Mesenchymal stem cell (in vitro differentiated cells and primary cell): ENCODE measurements at regions not wholly inside any gene's neighbourhood (a gene's known extent, or its start where the extent isn't known, plus 50 kb on each side); places are given as distances from the start of the nearest gene placed in this dataset.
A peak's percentile ranks its signal among the peaks of the same experiment; 100 is the strongest.

Experiments used
- DNase-seq: peaks from one replicate; pipeline ENCODE4 v3.0.0-alpha.2; 2013
- H2AFZ ChIP-seq: one replicate; pipeline ENCODE4 v1.6.1; 2013; ENCODE audit warnings: low read depth, mild to moderate bottlenecking, control low read depth, inconsistent platforms, low read length, moderate library complexity
- H2AK5ac ChIP-seq: 2 replicates; pipeline ENCODE4 v1.6.1; 2013; ENCODE audit warnings: low read length, moderate library complexity, mild to moderate bottlenecking, inconsistent platforms; ENCODE audit not compliant: severe bottlenecking
- H2BK120ac ChIP-seq: one replicate; pipeline ENCODE4 v1.6.1; 2013; ENCODE audit warnings: low read depth, mild to moderate bottlenecking, inconsistent platforms, low read length, moderate library complexity
- H2BK12ac ChIP-seq, 2 experiments: one replicate each; pipeline ENCODE4 v1.6.1; 2013; ENCODE audit warnings: inconsistent platforms in 2 of 2, low read length in 2 of 2, mild to moderate bottlenecking in 2 of 2, moderate library complexity in 2 of 2, control low read depth in 1 of 2
- H2BK15ac ChIP-seq: one replicate; pipeline ENCODE4 v1.6.1; 2013; ENCODE audit warnings: mild to moderate bottlenecking, low read depth, inconsistent platforms; ENCODE audit not compliant: poor library complexity, severe bottlenecking
- H2BK5ac ChIP-seq: 2 replicates; pipeline ENCODE4 v1.6.1; 2013; ENCODE audit warnings: low read depth, mild to moderate bottlenecking, low read length, control low read depth, inconsistent platforms; ENCODE audit not compliant: poor library complexity, severe bottlenecking
- H3K14ac ChIP-seq, 2 experiments: one replicate each; pipeline ENCODE4 v1.6.1; 2013; ENCODE audit warnings: inconsistent platforms in 2 of 2, low read length in 2 of 2, control low read depth in 1 of 2, mild to moderate bottlenecking in 1 of 2, moderate library complexity in 1 of 2
- H3K18ac ChIP-seq, 2 experiments: one replicate each; pipeline ENCODE4 v1.6.1; 2013; ENCODE audit warnings: inconsistent platforms in 2 of 2, low read length in 2 of 2, control low read depth in 1 of 2, low read depth in 1 of 2, mild to moderate bottlenecking in 1 of 2
- H3K23ac ChIP-seq, 2 experiments: one replicate each; pipeline ENCODE4 v1.6.1; 2013; ENCODE audit warnings: inconsistent platforms in 2 of 2, low read length in 2 of 2, mild to moderate bottlenecking in 2 of 2, moderate library complexity in 2 of 2, control low read depth in 1 of 2
- H3K27ac ChIP-seq: 2 replicates; pipeline ENCODE4 v1.5.1; 2013; ENCODE audit warnings: mild to moderate bottlenecking, moderate library complexity, low read length, control low read depth, inconsistent platforms; ENCODE audit not compliant: poor library complexity, severe bottlenecking
- H3K27me3 ChIP-seq, 2 experiments: 2 replicates each; pipeline versions ENCODE4 v1.6.1 to v1.7.0; 2013; ENCODE audit warnings: low read length in 2 of 2, mild to moderate bottlenecking in 2 of 2, moderate library complexity in 2 of 2, control low read depth in 1 of 2, inconsistent platforms in 1 of 2; ENCODE audit not compliant: control insufficient read depth in 1 of 2, insufficient read depth in 1 of 2
- H3K36me3 ChIP-seq, 2 experiments: 2 replicates each; pipeline versions ENCODE4 v1.6.1 to v1.7.0; 2013; ENCODE audit warnings: low read length in 2 of 2, control low read depth in 1 of 2, inconsistent platforms in 1 of 2, low read depth in 1 of 2, mild to moderate bottlenecking in 1 of 2; ENCODE audit not compliant: insufficient read depth in 2 of 2, control insufficient read depth in 1 of 2
- H3K4ac ChIP-seq, 2 experiments: one replicate each; pipeline ENCODE4 v1.6.1; 2013; ENCODE audit warnings: inconsistent platforms in 2 of 2, low read length in 2 of 2, mild to moderate bottlenecking in 2 of 2, moderate library complexity in 2 of 2, control low read depth in 1 of 2, low read depth in 1 of 2
- H3K4me1 ChIP-seq: 2 replicates; pipeline ENCODE4 v1.6.1; 2013; ENCODE audit warnings: low read depth, low read length, control low read depth; ENCODE audit not compliant: control insufficient read depth, insufficient read depth
- H3K4me2 ChIP-seq: 2 replicates; pipeline ENCODE4 v1.6.1; 2013; ENCODE audit warnings: low read length, mild to moderate bottlenecking, inconsistent platforms; ENCODE audit not compliant: poor library complexity, severe bottlenecking
- H3K4me3 ChIP-seq, 2 experiments: 2 replicates each; pipeline versions ENCODE4 v1.5.1 to v1.7.0; 2013; ENCODE audit warnings: low read length in 2 of 2, mild to moderate bottlenecking in 2 of 2, control low read depth in 1 of 2, low read depth in 1 of 2; ENCODE audit not compliant: insufficient read depth in 1 of 2
- H3K79me1 ChIP-seq: replicated peaks from 2 replicates; pipeline ENCODE4 v1.6.1; 2013; ENCODE audit warnings: mild to moderate bottlenecking, control low read depth, low read length, inconsistent platforms; ENCODE audit not compliant: poor library complexity, severe bottlenecking
- H3K9ac ChIP-seq: 2 replicates; pipeline ENCODE4 v1.7.0; 2013; ENCODE audit warnings: mild to moderate bottlenecking, low read length, moderate library complexity
- H3K9me3 ChIP-seq: 2 replicates; pipeline ENCODE4 v1.7.0; 2013; ENCODE audit warnings: mild to moderate bottlenecking, low read length; ENCODE audit not compliant: control insufficient read depth
- H4K8ac ChIP-seq: one replicate; pipeline ENCODE4 v1.6.1; 2013; ENCODE audit warnings: inconsistent platforms, mild to moderate bottlenecking, low read length, moderate library complexity
- H4K91ac ChIP-seq: one replicate; pipeline ENCODE4 v1.6.1; 2013; ENCODE audit warnings: mild to moderate bottlenecking, low read length, inconsistent platforms
- WGBS: methylation state at CpG from one replicate; pipeline ENCODE4 v1.1.7; 2013; ENCODE audit warnings: mixed read lengths; 5-methylcytosine and 5-hydroxymethylcytosine counted together

DNA sequence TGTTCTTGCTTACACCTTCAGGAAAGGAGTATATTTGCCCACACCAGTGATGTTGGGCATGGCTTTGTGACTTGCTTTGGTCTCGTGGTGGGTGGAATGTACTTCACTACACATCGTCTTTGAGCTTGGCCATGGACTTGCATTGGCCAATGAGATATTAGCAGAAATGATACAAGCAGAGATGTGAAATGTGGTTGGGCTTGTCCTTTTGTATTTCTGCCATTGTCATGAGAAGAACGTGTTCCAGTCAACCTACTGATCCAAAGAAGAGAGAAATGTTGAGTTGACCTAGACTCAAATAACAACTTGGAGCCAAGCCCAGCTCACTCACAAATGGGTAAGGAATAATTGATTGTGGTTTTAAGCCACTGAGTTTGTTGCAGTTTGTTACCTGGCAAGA is 138.4 kb upstream of the ARX start:
- Histone ChIP-seq H2BK120ac (no peak overlapping the region), H3K23ac (no peak overlapping the region), H2BK15ac (no peak overlapping the region), H4K8ac (no peak overlapping the region), H3K27me3 (peaks cover 0 to 8% of the 10 kb centered on the region in 2 experiments), H3K4me2 (no peak overlapping the region), H3K4me3 (no peak overlapping the region), H3K4ac (no peak overlapping the region), H2AFZ (no peak overlapping the region), H2BK12ac (no peak overlapping the region), H3K27ac (no peak overlapping the region), H3K9me3 (no peaks in the 10 kb centered on the region), H4K91ac (no peak overlapping the region), H3K36me3 (no peaks in the 10 kb centered on the region), H2BK5ac (no peak overlapping the region), H3K4me1 (no peaks in the 10 kb centered on the region), H2AK5ac (no peak overlapping the region), H3K79me1 (no peaks in the 10 kb centered on the region), H3K18ac (no peak overlapping the region), H3K9ac (no peak overlapping the region), H3K14ac (no peak overlapping the region)
- 81% methylated on average over 3 of the region's 3 CpGs for WGBS
- DNase-seq: no peak

DNA sequence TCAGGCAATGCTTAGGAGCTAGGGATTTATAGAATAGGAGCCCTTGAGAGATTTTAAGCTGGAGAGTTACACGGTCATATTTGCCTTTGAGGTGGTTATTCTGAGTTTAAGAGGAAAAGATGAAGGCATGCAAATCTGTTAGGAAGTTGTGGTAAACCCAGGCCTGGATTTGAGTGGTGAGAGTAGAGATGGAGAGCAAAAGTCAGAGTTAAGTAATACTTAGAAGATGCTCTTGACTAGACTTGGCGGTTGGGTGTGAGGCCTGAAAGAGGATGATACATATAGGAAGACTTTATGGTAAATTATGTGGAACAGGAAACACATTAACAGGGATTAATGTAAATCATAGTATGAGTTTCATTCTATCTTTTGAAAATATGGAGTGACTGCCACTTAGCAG is 136.0 kb upstream of the ARX start:
- H2BK12ac ChIP-seq: no peak overlapping the region

GRCh38 chrX:25144043-25144940 is 128.5 kb upstream of the ARX start:
- Histone ChIP-seq H3K4me3 (no peak overlapping the region), H3K27me3 (peaks cover 4 to 27% of the 10 kb centered on the region in 2 experiments), H3K18ac (no peak overlapping the region), H3K36me3 (no peaks in the 10 kb centered on the region), H4K8ac (no peak overlapping the region), H2BK5ac (no peak overlapping the region), H2BK15ac (no peak overlapping the region), H4K91ac (no peak overlapping the region), H3K9me3 (no peaks in the 10 kb centered on the region), H3K4me2 (no peak overlapping the region), H3K4me1 (no peaks in the 10 kb centered on the region), H2AFZ (no peak overlapping the region), H3K14ac (no peak overlapping the region), H3K27ac (no peak overlapping the region), H2BK120ac (no peak overlapping the region), H3K79me1 (no peaks in the 10 kb centered on the region), H2AK5ac (no peak overlapping the region), H3K23ac (no peak overlapping the region), H3K4ac (no peak overlapping the region), H3K9ac (peak overlapping the region; percentile 25), H2BK12ac (no peak overlapping the region)
- WGBS: 23% methylated on average over 15 of the region's 19 CpGs
- peak; percentile 41 for DNase-seq

More for the DNA sequence above, 136.0 kb upstream of the ARX start:
- H3K27ac ChIP-seq: no peak overlapping the region
- 88% methylated on average over 2 of the region's 2 CpGs for WGBS
- peaks cover 0 to 8% of the 10 kb centered on the region in 2 experiments for H3K27me3 ChIP-seq
- H3K4me3 ChIP-seq: no peak overlapping the region
- no peak overlapping the region for H2AFZ ChIP-seq
- no peaks in the 10 kb centered on the region for H3K4me1 ChIP-seq
- no peak overlapping the region for H2BK5ac ChIP-seq
- H3K18ac ChIP-seq: no peak overlapping the region
- no peak overlapping the region for H2BK120ac ChIP-seq
- H3K9ac ChIP-seq: no peak overlapping the region
- no peak for DNase-seq
- no peak overlapping the region for H3K14ac ChIP-seq
- H3K4ac ChIP-seq: no peak overlapping the region
- H4K8ac ChIP-seq: no peak overlapping the region
- H2AK5ac ChIP-seq: no peak overlapping the region
- no peaks in the 10 kb centered on the region for H3K36me3 ChIP-seq
- H3K9me3 ChIP-seq: no peaks in the 10 kb centered on the region
- H4K91ac ChIP-seq: no peak overlapping the region
- H3K23ac ChIP-seq: no peak overlapping the region
- no peaks in the 10 kb centered on the region for H3K79me1 ChIP-seq
- H2BK15ac ChIP-seq: no peak overlapping the region
- H3K4me2 ChIP-seq: no peak overlapping the region

- no peak for DNase-seq
- Histone ChIP-seq H3K9me3 (no peaks in the 10 kb centered on the region), H4K91ac (no peak overlapping the region), H3K23ac (no peak overlapping the region), H2BK12ac (no peak overlapping the region), H2AFZ (no peak overlapping the region), H3K18ac (no peak overlapping the region), H3K27ac (no peak overlapping the region), H3K27me3 (peaks cover 4 to 27% of the 10 kb centered on the region in 2 experiments), H3K4me1 (no peaks in the 10 kb centered on the region), H2BK120ac (no peak overlapping the region), H3K14ac (no peak overlapping the region), H3K4ac (no peak overlapping the region), H3K9ac (no peak overlapping the region), H4K8ac (no peak overlapping the region), H3K4me3 (no peak overlapping the region), H3K36me3 (no peaks in the 10 kb centered on the region), H2BK15ac (no peak overlapping the region), H3K79me1 (no peaks in the 10 kb centered on the region), H2AK5ac (no peak overlapping the region), H2BK5ac (no peak overlapping the region), H3K4me2 (no peak overlapping the region)
- 76% methylated on average over 8 of the region's 8 CpGs for WGBS
Observed at GRCh38 chrX:25143596-25143995, 127.8 kb upstream of the ARX start.
